Anterior cingulate cortex (tissue), 58 donors: ENCODE measurements at regions not wholly inside any gene's neighbourhood (a gene's known extent, or its start where the extent isn't known, plus 50 kb on each side); places are given as distances from the start of the nearest gene placed in this dataset.

ENCODE experiments used
- DNase-seq, 58 donors: peaks; one replicate each; lab custom pipeline; 2025; lab: John Stamatoyannopoulos, UW

- no peak for DNase-seq
Observed at GRCh38 chr1:56396581-56396980, 182.8 kb downstream of the PLPP3 start.

- no peak for DNase-seq
Observed at GRCh38 chr1:56395776-56396175, 183.6 kb downstream of the PLPP3 start.

GRCh38 chr1:56394298-56394697 lies 185.1 kb downstream of the PLPP3 start:
- no peak for DNase-seq

- DNase-seq, result no peak
Observed at GRCh38 chr1:56390934-56391731, 188.2 kb downstream of the PLPP3 start.

GRCh38 chr1:56390232-56390867 lies 189.0 kb downstream of the PLPP3 start:
- no peak for DNase-seq

- no peak for DNase-seq
Observed at GRCh38 chr1:56389813-56390212, 189.6 kb downstream of the PLPP3 start.

GRCh38 chr1:56387071-56387740 lies 192.2 kb downstream of the PLPP3 start:
- no peak for DNase-seq

- DNase-seq, result no peak
Observed at GRCh38 chr1:56385314-56385713, 194.0 kb downstream of the PLPP3 start.

GRCh38 chr1:56382929-56383328 lies 196.4 kb downstream of the PLPP3 start:
- no peak for DNase-seq

- DNase-seq, result no peak
Observed at GRCh38 chr1:56380531-56380930, 198.8 kb downstream of the PLPP3 start.

- peak in 2 of 58 donors; percentile 1 to 21 for DNase-seq
Observed at GRCh38 chr1:56378341-56379070, 200.9 kb downstream of the PLPP3 start.

GRCh38 chr1:56377431-56377830 lies 201.9 kb downstream of the PLPP3 start:
- DNase-seq, result no peak

- peak in 5 of 58 donors; percentile 7 to 57 (median 14) for DNase-seq
Observed at GRCh38 chr1:56376188-56376984, 203.0 kb downstream of the PLPP3 start.

- no peak for DNase-seq
Observed at GRCh38 chr1:56375326-56375804, 204.0 kb downstream of the PLPP3 start.

GRCh38 chr1:56374026-56374974 lies 205.1 kb downstream of the PLPP3 start:
- DNase-seq, result no peak

- no peak for DNase-seq
Observed at GRCh38 chr1:56370513-56370912, 208.8 kb downstream of the PLPP3 start.

- DNase-seq, result peak in 13 of 58 donors; percentile 5 to 64 (median 26)
Observed at GRCh38 chr1:56363007-56363770, 216.2 kb downstream of the PLPP3 start.

- no peak for DNase-seq
Observed at GRCh38 chr1:56360021-56360420, 219.3 kb downstream of the PLPP3 start.
